ENCODE measurements at regions not wholly inside any gene's neighbourhood (a gene's known extent, or its start where the extent isn't known, plus 50 kb on each side); places are given as distances from the start of the nearest gene placed in this dataset.
"Not testable (repeated sequence)": the region's sequence is repeated elsewhere in the genome, so short reads cannot be mapped to it uniquely, and the experiment has no call there.

DNA sequence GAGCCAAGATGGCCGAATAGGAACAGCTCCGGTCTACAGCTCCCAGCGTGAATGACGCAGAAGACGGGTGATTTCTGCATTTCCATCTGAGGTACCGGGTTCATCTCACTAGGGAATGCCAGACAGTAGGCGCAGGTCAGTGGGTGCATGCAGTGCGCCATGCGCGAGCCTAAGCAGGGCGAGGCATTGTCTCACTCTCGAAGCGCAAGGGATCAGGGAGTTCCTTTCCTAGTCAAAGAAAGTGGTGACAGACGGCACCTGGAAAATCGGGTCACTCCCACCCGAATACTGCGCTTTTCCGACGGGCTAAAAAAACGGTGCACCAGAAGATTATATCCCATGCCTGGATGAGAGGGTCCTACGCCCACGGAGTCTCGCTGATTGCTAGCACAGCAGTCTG is 600.1 kb downstream of the PRR16 start:
- H3K27ac ChIP-seq (ENCODE audit: low read length); H3K27me3 ChIP-seq (ENCODE audit: control insufficient read depth in 1 of 2, insufficient read depth in 2 of 2, low read length in 2 of 2); H3K9ac ChIP-seq (ENCODE audit: low read length in 2 of 2); H3K36me3 ChIP-seq (ENCODE audit: control insufficient read depth in 2 of 2, insufficient read depth in 2 of 2, low read length in 2 of 2); H3K9me3 ChIP-seq (ENCODE audit: control insufficient read depth in 2 of 2, low read length in 2 of 2); H3K4me1 ChIP-seq (ENCODE audit: control insufficient read depth, insufficient read depth, low read length); H3K4me3 ChIP-seq (ENCODE audit: low read length in 2 of 2): not testable (repeated sequence)

DNA sequence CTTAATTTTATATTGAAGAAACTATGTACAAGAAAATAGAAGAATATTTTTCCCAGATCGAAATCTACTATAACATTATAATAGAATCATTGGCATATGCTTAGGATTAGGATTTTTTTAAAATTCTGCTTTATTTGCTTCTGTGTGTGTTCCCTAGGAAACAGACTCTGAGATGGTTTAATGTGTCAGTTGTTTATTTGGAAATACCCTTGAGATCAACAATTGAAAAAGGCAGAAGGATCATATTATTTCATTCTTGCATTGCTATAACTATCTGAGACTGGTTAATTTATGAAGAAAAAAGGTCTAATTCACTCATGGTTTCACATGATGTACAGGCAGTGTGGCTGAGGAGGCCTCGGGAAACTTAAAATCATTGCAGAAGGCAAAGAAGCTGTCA is 622.6 kb downstream of the PRR16 start:
- Histone ChIP-seq H3K9me3 (ENCODE audit: control insufficient read depth in 2 of 2, low read length in 2 of 2) (no peaks in the 10 kb centered on the region), H3K36me3 (ENCODE audit: control insufficient read depth in 2 of 2, insufficient read depth in 2 of 2, low read length in 2 of 2) (no peaks in the 10 kb centered on the region), H3K27me3 (ENCODE audit: control insufficient read depth in 1 of 2, insufficient read depth in 2 of 2, low read length in 2 of 2) (no peaks in the 10 kb centered on the region), H3K27ac (ENCODE audit: low read length) (no peak overlapping the region), H3K4me1 (ENCODE audit: control insufficient read depth, insufficient read depth, low read length) (no peaks in the 10 kb centered on the region), H3K4me3 (ENCODE audit: low read length in 2 of 2) (no peak overlapping the region), H3K9ac (ENCODE audit: low read length in 2 of 2) (no peak overlapping the region)

DNA sequence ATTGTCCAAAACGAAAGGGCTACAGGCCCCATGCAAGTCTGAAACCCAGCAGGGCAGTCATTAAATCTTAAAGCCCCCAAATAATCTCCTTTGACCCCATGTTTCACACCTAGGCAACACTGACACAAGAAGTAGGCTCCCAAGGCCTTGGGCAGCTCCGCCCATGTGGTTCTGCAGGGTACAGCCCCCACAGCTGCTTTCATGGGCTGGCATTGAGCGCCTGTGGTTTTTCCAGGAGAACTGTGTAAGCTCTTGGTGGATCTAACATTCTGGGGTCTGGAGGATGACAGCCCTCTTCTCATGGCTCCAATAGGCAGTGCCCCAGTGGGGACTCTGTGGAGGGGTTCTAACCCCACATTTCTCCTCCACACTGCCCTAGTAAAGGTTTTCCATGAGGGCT is 623.5 kb downstream of the PRR16 start:
- no peaks in the 10 kb centered on the region for H3K27me3 ChIP-seq (ENCODE audit: control insufficient read depth in 1 of 2, insufficient read depth in 2 of 2, low read length in 2 of 2)
- no peaks in the 10 kb centered on the region for H3K4me1 ChIP-seq (ENCODE audit: control insufficient read depth, insufficient read depth, low read length)
- H3K36me3 ChIP-seq (ENCODE audit: control insufficient read depth in 2 of 2, insufficient read depth in 2 of 2, low read length in 2 of 2) = no peaks in the 10 kb centered on the region
- no peak overlapping the region for H3K27ac ChIP-seq (ENCODE audit: low read length)
- no peak overlapping the region for H3K4me3 ChIP-seq (ENCODE audit: low read length in 2 of 2)
- H3K9me3 ChIP-seq (ENCODE audit: control insufficient read depth in 2 of 2, low read length in 2 of 2) = no peaks in the 10 kb centered on the region
- H3K9ac ChIP-seq (ENCODE audit: low read length in 2 of 2) = no peak overlapping the region

DNA sequence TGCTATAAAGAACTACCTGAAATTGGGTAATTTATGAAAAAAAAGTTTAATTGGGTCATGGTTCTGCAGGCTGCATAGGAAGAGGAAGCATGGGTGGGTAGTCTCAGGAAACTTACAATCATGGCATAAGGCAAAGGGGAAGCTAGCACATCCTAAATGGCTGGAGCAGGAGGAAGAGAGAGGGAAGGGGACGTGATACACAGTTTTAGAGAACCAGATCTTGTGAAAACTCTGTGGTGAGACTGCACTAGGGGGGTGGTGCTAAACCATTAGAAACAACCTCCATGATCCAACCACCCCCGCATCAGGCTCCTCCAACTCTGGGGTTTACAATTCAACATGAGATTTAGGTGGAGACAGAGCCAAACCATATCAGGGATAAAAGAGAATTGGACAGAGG is 624.2 kb downstream of the PRR16 start:
- H3K9ac ChIP-seq (ENCODE audit: low read length in 2 of 2) = no peak overlapping the region
- no peaks in the 10 kb centered on the region for H3K4me1 ChIP-seq (ENCODE audit: control insufficient read depth, insufficient read depth, low read length)
- no peak overlapping the region for H3K27ac ChIP-seq (ENCODE audit: low read length)
- no peaks in the 10 kb centered on the region for H3K9me3 ChIP-seq (ENCODE audit: control insufficient read depth in 2 of 2, low read length in 2 of 2)
- H3K27me3 ChIP-seq (ENCODE audit: control insufficient read depth in 1 of 2, insufficient read depth in 2 of 2, low read length in 2 of 2) = no peaks in the 10 kb centered on the region
- H3K36me3 ChIP-seq (ENCODE audit: control insufficient read depth in 2 of 2, insufficient read depth in 2 of 2, low read length in 2 of 2) = no peaks in the 10 kb centered on the region
- no peak overlapping the region for H3K4me3 ChIP-seq (ENCODE audit: low read length in 2 of 2)

DNA sequence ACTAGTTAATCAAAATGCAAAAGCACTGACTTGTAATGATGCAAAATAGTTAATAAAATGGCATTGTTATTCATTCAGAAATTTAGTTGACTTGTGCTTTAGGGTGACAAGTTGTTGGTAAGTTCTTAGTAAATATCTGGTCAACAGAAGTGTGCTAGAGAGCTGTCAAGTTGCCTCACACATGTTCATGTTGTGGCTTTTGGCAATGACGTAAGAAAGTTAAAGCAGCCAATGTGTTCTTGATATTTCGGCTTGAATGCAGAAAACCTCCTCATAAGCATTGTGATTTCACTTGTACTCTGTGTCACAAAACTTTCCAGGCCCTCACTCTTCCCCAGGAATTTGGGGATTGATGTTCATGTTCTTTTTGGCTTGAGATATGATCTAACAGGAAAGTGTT is 626.7 kb downstream of the PRR16 start:
- Histone ChIP-seq H3K27me3 (ENCODE audit: control insufficient read depth in 1 of 2, insufficient read depth in 2 of 2, low read length in 2 of 2) (no peaks in the 10 kb centered on the region), H3K4me1 (ENCODE audit: control insufficient read depth, insufficient read depth, low read length) (no peaks in the 10 kb centered on the region), H3K9me3 (ENCODE audit: control insufficient read depth in 2 of 2, low read length in 2 of 2) (no peaks in the 10 kb centered on the region), H3K27ac (ENCODE audit: low read length) (no peak overlapping the region), H3K36me3 (ENCODE audit: control insufficient read depth in 2 of 2, insufficient read depth in 2 of 2, low read length in 2 of 2) (no peaks in the 10 kb centered on the region), H3K9ac (ENCODE audit: low read length in 2 of 2) (no peak overlapping the region), H3K4me3 (ENCODE audit: low read length in 2 of 2) (no peak overlapping the region)

DNA sequence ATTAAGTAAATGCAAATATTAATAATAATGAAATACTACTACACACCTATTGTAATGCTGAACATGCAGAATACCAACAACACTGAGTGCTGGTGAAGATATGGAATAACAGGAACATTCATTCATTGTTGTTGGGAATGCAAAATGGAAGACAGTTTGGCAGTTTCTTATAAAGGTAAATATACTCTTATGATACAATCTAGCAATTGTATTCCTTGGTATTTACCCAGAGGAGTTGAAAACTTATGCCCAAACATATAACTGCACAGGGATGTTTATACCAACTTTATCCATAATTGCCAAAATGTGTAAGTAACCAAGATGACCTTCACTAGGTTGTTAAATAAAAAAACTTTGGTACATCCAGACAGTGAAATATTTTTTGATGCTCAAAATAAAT is 636.8 kb downstream of the PRR16 start:
- Histone ChIP-seq H3K9ac (ENCODE audit: low read length in 2 of 2) (no peak overlapping the region), H3K27ac (ENCODE audit: low read length) (no peak overlapping the region), H3K4me3 (ENCODE audit: low read length in 2 of 2) (no peak overlapping the region), H3K9me3 (ENCODE audit: control insufficient read depth in 2 of 2, low read length in 2 of 2) (no peaks in the 10 kb centered on the region), H3K4me1 (ENCODE audit: control insufficient read depth, insufficient read depth, low read length) (no peaks in the 10 kb centered on the region), H3K27me3 (ENCODE audit: control insufficient read depth in 1 of 2, insufficient read depth in 2 of 2, low read length in 2 of 2) (no peaks in the 10 kb centered on the region), H3K36me3 (ENCODE audit: control insufficient read depth in 2 of 2, insufficient read depth in 2 of 2, low read length in 2 of 2) (no peaks in the 10 kb centered on the region)

DNA sequence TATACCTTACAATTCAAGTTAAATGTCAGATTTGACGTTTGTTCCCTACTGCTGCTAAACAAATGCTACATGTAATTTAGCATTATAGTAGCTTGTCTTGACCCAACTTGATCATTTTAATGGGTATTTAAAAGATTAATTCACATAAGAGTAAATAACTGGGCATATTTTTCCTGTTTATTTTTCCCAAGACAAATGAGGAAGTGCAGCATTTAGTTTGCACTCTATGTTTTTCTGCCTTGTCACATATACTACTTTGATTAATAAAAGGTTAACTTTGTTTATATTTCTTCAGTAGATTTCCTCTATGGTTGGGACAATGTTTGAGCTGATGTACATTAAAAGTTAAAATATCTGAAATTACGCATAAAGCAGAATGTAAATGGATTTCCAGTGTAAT is 641.8 kb downstream of the PRR16 start:
- Histone ChIP-seq H3K27me3 (ENCODE audit: control insufficient read depth in 1 of 2, insufficient read depth in 2 of 2, low read length in 2 of 2) (no peaks in the 10 kb centered on the region), H3K27ac (ENCODE audit: low read length) (no peak overlapping the region), H3K36me3 (ENCODE audit: control insufficient read depth in 2 of 2, insufficient read depth in 2 of 2, low read length in 2 of 2) (no peaks in the 10 kb centered on the region), H3K9ac (ENCODE audit: low read length in 2 of 2) (no peak overlapping the region), H3K4me1 (ENCODE audit: control insufficient read depth, insufficient read depth, low read length) (no peaks in the 10 kb centered on the region), H3K4me3 (ENCODE audit: low read length in 2 of 2) (no peak overlapping the region), H3K9me3 (ENCODE audit: control insufficient read depth in 2 of 2, low read length in 2 of 2) (no peaks in the 10 kb centered on the region)

DNA sequence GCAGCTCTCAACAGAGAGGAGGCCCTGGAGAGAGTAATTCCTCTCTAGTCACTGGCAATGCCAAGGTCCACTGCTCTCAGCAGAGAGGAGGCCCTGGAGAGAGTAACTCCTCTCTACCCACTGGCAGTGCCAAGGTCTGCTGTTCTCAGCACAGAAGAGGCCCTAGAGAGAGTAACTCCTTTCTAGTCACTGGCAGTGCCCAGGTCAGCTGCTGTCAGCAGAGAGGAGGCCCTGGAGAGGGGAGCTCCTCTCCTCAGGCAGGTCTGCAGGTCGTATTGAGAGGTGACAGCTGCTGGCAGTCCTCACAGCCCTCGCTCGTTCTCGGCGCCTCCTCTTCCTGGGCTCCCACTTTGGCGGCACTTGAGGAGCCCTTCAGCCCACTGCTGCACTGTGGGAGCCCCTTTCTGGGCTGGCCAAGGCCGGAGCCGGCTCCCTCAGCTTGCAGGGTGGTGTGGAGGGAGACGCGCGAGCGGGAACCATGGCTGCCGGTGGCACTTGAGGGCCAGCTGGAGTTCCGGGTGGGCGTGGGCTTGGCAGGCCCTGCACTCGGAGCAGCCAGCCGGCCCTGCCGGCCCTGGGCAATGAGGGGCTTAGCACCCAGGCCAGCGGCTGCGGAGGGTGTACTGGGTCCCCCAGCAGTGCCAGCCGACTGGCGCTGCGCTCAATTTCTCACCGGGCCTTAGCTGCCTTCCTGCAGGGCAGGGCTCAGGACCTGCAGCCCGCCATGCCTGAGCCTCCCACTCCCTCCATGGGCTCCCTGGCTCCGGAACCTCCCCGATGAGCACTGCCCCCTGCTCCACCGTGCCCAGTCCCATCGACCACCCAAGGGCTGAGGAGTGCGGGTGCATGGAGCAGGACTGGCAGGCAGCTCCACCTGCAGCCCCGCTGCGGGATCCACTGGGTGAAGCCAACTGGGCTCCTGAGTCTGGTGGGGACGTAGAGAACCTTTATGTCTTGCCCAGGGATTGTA is 642.9 kb downstream of the PRR16 start:
- not testable (repeated sequence) for H3K9me3 ChIP-seq (ENCODE audit: control insufficient read depth in 2 of 2, low read length in 2 of 2); H3K9ac ChIP-seq (ENCODE audit: low read length in 2 of 2); H3K4me3 ChIP-seq (ENCODE audit: low read length in 2 of 2); H3K27ac ChIP-seq (ENCODE audit: low read length); H3K4me1 ChIP-seq (ENCODE audit: control insufficient read depth, insufficient read depth, low read length); H3K27me3 ChIP-seq (ENCODE audit: control insufficient read depth in 1 of 2, insufficient read depth in 2 of 2, low read length in 2 of 2); H3K36me3 ChIP-seq (ENCODE audit: control insufficient read depth in 2 of 2, insufficient read depth in 2 of 2, low read length in 2 of 2)

DNA sequence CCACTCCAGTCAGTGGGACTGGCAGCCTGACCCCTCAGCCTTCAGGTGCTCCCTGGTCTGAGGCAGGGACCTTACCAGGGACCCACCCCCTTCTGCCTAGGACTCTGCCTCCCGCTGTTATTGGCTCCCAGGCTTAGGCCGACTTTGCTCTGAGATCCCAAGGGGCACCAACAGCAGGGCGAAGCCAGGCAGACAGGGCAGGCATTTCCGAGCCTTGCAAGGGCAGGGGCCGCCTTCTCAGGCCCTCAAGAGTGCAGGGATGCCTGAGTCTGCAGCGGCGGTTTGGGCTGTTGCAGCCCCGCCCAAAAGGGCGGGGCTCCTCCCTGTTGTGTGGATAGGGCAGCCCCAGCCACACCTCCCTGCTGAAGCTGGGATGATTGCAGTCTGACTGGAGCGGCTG is 644.6 kb downstream of the PRR16 start:
- H3K27ac ChIP-seq (ENCODE audit: low read length) = no peak overlapping the region
- no peak overlapping the region for H3K9ac ChIP-seq (ENCODE audit: low read length in 2 of 2)
- no peaks in the 10 kb centered on the region for H3K36me3 ChIP-seq (ENCODE audit: control insufficient read depth in 2 of 2, insufficient read depth in 2 of 2, low read length in 2 of 2)
- H3K9me3 ChIP-seq (ENCODE audit: control insufficient read depth in 2 of 2, low read length in 2 of 2) = no peaks in the 10 kb centered on the region
- H3K27me3 ChIP-seq (ENCODE audit: control insufficient read depth in 1 of 2, insufficient read depth in 2 of 2, low read length in 2 of 2) = no peaks in the 10 kb centered on the region
- H3K4me1 ChIP-seq (ENCODE audit: control insufficient read depth, insufficient read depth, low read length) = no peaks in the 10 kb centered on the region
- H3K4me3 ChIP-seq (ENCODE audit: low read length in 2 of 2) = no peak overlapping the region

DNA sequence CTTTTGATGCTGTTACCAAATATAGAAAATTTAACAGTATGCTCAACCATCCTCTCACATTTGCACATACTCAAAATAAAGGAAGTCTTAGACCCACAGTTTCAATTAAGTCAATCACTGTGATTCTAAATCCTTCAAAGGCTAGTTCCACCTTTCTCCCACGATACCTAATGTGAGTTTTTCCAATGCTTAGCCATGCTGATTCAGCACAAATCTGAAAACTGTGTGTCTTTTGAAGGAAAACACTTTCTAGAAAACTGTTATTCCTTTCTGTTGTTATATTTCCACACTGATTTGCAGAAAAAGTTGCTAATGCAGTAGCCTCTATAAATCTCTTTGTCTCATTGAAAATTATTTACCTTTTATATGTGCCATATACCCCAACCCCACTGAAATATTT is 645.7 kb downstream of the PRR16 start:
- Histone ChIP-seq H3K4me1 (ENCODE audit: control insufficient read depth, insufficient read depth, low read length) (no peaks in the 10 kb centered on the region), H3K4me3 (ENCODE audit: low read length in 2 of 2) (no peak overlapping the region), H3K27me3 (ENCODE audit: control insufficient read depth in 1 of 2, insufficient read depth in 2 of 2, low read length in 2 of 2) (no peaks in the 10 kb centered on the region), H3K9ac (ENCODE audit: low read length in 2 of 2) (no peak overlapping the region), H3K36me3 (ENCODE audit: control insufficient read depth in 2 of 2, insufficient read depth in 2 of 2, low read length in 2 of 2) (no peaks in the 10 kb centered on the region), H3K27ac (ENCODE audit: low read length) (no peak overlapping the region), H3K9me3 (ENCODE audit: control insufficient read depth in 2 of 2, low read length in 2 of 2) (no peaks in the 10 kb centered on the region)

DNA sequence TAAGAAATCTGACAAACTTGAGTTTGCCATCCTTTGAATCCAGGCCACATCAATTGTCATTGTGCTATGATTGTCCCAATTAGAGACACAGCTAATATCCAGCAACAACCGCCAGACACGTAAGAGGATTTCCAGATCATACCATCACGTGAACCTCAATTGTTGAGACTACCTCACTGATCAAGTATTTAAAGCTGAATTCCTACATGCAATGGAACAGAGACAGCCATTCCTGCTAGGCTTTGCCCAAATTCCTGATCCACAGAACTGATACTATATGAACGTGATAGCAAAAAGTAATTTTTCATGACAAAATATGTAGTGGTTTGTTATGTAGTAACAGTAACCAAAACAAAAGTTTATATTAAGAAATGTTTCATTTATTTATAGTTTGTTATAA is 657.7 kb downstream of the PRR16 start:
- no peak overlapping the region for H3K27ac ChIP-seq (ENCODE audit: low read length)

More for the DNA sequence above, 657.7 kb downstream of the PRR16 start:
- no peak overlapping the region for H3K4me3 ChIP-seq (ENCODE audit: low read length in 2 of 2)
- no peaks in the 10 kb centered on the region for H3K9me3 ChIP-seq (ENCODE audit: control insufficient read depth in 2 of 2, low read length in 2 of 2)
- no peaks in the 10 kb centered on the region for H3K36me3 ChIP-seq (ENCODE audit: control insufficient read depth in 2 of 2, insufficient read depth in 2 of 2, low read length in 2 of 2)
- H3K9ac ChIP-seq (ENCODE audit: low read length in 2 of 2) = no peak overlapping the region
- H3K27me3 ChIP-seq (ENCODE audit: control insufficient read depth in 1 of 2, insufficient read depth in 2 of 2, low read length in 2 of 2) = no peaks in the 10 kb centered on the region
- no peaks in the 10 kb centered on the region for H3K4me1 ChIP-seq (ENCODE audit: control insufficient read depth, insufficient read depth, low read length)
